ENCODE measurements at regions not wholly inside any gene's neighbourhood (a gene's known extent, or its start where the extent isn't known, plus 50 kb on each side); places are given as distances from the start of the nearest gene placed in this dataset.

- no peak for TF ChIP-seq GABPA (IDR thresholded peaks at IDR 0.05; ENCODE audit: low read depth)
- TF ChIP-seq CTCF (IDR thresholded peaks at IDR 0.05; ENCODE audit: insufficient read depth, low read length): no peak
- no peak for TF ChIP-seq POLR2AphosphoS5 (IDR thresholded peaks at IDR 0.05; ENCODE audit: low read depth)
- no peak for TF ChIP-seq REST (IDR thresholded peaks at IDR 0.05; ENCODE audit: insufficient replicate concordance, low read depth)
Measured at GRCh38 chr3:89845053-89845452, 737.6 kb downstream of the EPHA3 start.
